Activated CD4-positive, alpha-beta T cell treated with anti-CD3 and anti-CD28 coated beads for 36 hours (primary cell): ENCODE measurements at regions not wholly inside any gene's neighbourhood (a gene's known extent, or its start where the extent isn't known, plus 50 kb on each side); places are given as distances from the start of the nearest gene placed in this dataset.

Experiments
- ATAC-seq: fragments of 200-7000 bp; cut with Tn5 transposase; one replicate; pipeline ENCODE4 v1.10.0; 2021; ENCODE audit warnings: mild to moderate bottlenecking, moderate library complexity
- CTCF ChIA-PET: fragments of 350-600 bp; sonication (Branson Sonifier 250); formaldehyde crosslinking; loops from one replicate; lab custom pipeline; 2021; ENCODE audit warnings: antibody characterized with exemption; lab: Charles Lee
- POLR2A ChIA-PET: fragments of 350-600 bp; sonication (Branson Sonifier 250); formaldehyde crosslinking; loops from one replicate; lab custom pipeline; 2021; ENCODE audit warnings: antibody characterized with exemption, inconsistent platforms; lab: Charles Lee
- DNase-seq: peaks from one replicate; pipeline ENCODE4 v3.0.0-alpha.2; 2020
- H3K27ac Mint-ChIP-seq: one replicate; pipeline ENCODE4 v1.8.0; 2021; ENCODE audit warnings: mixed read lengths
- H3K27me3 Mint-ChIP-seq: one replicate; pipeline ENCODE4 v1.8.0; 2021; ENCODE audit warnings: mixed read lengths
- H3K36me3 Mint-ChIP-seq: one replicate; pipeline ENCODE4 v1.8.0; 2021; ENCODE audit warnings: low read depth, mixed read lengths
- H3K4me1 Mint-ChIP-seq: one replicate; pipeline ENCODE4 v1.8.0; 2021; ENCODE audit warnings: mixed read lengths
- H3K4me3 Mint-ChIP-seq: one replicate; pipeline ENCODE4 v1.8.0; 2021; ENCODE audit warnings: mild to moderate bottlenecking, moderate library complexity, mixed read lengths
- H3K9me3 Mint-ChIP-seq: one replicate; pipeline ENCODE4 v1.8.0; 2021; ENCODE audit warnings: low read depth, mixed read lengths
- intact Hi-C, 2 experiments: fragments of 100-400 bp; cut with DNase I in 1 of 2; cut with micrococcal nuclease in 1 of 2; formaldehyde crosslinking; loops; one replicate each; pipeline versions ENCODE4 v1.14.2 to v1.15.1; 2022 to 2024; cut with DNase I, micrococcal nuclease

- intact Hi-C loops: no loop called here
- no peak overlapping the region for H3K4me3 Mint-ChIP-seq
- H3K27ac Mint-ChIP-seq: no peak overlapping the region
- peaks cover 91% of the 10 kb centered on the region for H3K4me1 Mint-ChIP-seq
- H3K36me3 Mint-ChIP-seq: no peaks in the 10 kb centered on the region
- no peak for DNase-seq
- ATAC-seq: no peak
- no peaks in the 10 kb centered on the region for H3K27me3 Mint-ChIP-seq
- ChIA-PET POLR2A (no interaction called here), CTCF (interaction anchor here (1.3 to 2.1 kb wide), 2 partner anchors 11 to 15 kb away, joined by 5 to 8 read pairs; no protein-coding TSS in a partner anchor)
- H3K9me3 Mint-ChIP-seq: no peaks in the 10 kb centered on the region
Observed at GRCh38 chr14:76927971-76928700, 100.4 kb downstream of the IRF2BPL start.

- H3K9me3 Mint-ChIP-seq: no peaks in the 10 kb centered on the region
- peak; percentile 70 for ATAC-seq
- intact Hi-C loops: no loop called here
- H3K4me3 Mint-ChIP-seq: peak overlapping the region; percentile 3
- peak; percentile 76 for DNase-seq
- POLR2A ChIA-PET: interaction anchor here (0.6 kb wide), 1 partner anchor 87 kb away, joined by 4 read pairs; no protein-coding TSS in a partner anchor
- peaks cover 89% of the 10 kb centered on the region for H3K4me1 Mint-ChIP-seq
- CTCF ChIA-PET: interaction anchor here (1.1 to 1.2 kb wide), 2 partner anchors 124 to 143 kb away, joined by 3 read pairs; no protein-coding TSS in a partner anchor
- H3K27me3 Mint-ChIP-seq: no peaks in the 10 kb centered on the region
- H3K27ac Mint-ChIP-seq: peak overlapping the region; percentile 71
- no peaks in the 10 kb centered on the region for H3K36me3 Mint-ChIP-seq
Observed at GRCh38 chr14:76926521-76927251, 100.5 kb downstream of the LRRC74A start.

GRCh38 chr14:76925097-76925441 lies 98.9 kb downstream of the LRRC74A start:
- peaks cover 89% of the 10 kb centered on the region for H3K4me1 Mint-ChIP-seq
- DNase-seq (no peak), ATAC-seq (no peak)
- intact Hi-C loops: no loop called here
- no peaks in the 10 kb centered on the region for H3K9me3 Mint-ChIP-seq
- no peaks in the 10 kb centered on the region for H3K36me3 Mint-ChIP-seq
- H3K27me3 Mint-ChIP-seq: no peaks in the 10 kb centered on the region
- POLR2A ChIA-PET: interaction anchor here (1.2 kb wide), 1 partner anchor 36 kb away, joined by 3 read pairs; no protein-coding TSS in a partner anchor
- H3K4me3 Mint-ChIP-seq: no peak overlapping the region
- no peak overlapping the region for H3K27ac Mint-ChIP-seq
- CTCF ChIA-PET: interaction anchor here (0.7 to 1.0 kb wide), 4 partner anchors 9 to 117 kb away, joined by 3 read pairs; no protein-coding TSS in a partner anchor

GRCh38 chr14:76924371-76925096 lies 98.3 kb downstream of the LRRC74A start:
- ChIA-PET CTCF (interaction anchor here (0.7 to 1.0 kb wide), 4 partner anchors 9 to 118 kb away, joined by 3 read pairs; no protein-coding TSS in a partner anchor), POLR2A (interaction anchor here (1.2 kb wide), 1 partner anchor 37 kb away, joined by 3 read pairs; no protein-coding TSS in a partner anchor)
- no peak overlapping the region for H3K27ac Mint-ChIP-seq
- no peak overlapping the region for H3K4me3 Mint-ChIP-seq
- ATAC-seq (no peak), DNase-seq (peak; percentile 67)
- intact Hi-C loops: loop anchor here in 1 of 2 experiments (5.0 kb wide), 1 partner anchor 33 kb away; no protein-coding TSS in a partner anchor
- no peaks in the 10 kb centered on the region for H3K36me3 Mint-ChIP-seq
- no peaks in the 10 kb centered on the region for H3K9me3 Mint-ChIP-seq
- no peaks in the 10 kb centered on the region for H3K27me3 Mint-ChIP-seq
- H3K4me1 Mint-ChIP-seq: peaks cover 89% of the 10 kb centered on the region

GRCh38 chr14:76923431-76924370 lies 97.5 kb downstream of the LRRC74A start:
- no peak for ATAC-seq
- ChIA-PET POLR2A (interaction anchor here (0.7 kb wide), 1 partner anchor 139 kb away, joined by 4 read pairs; no protein-coding TSS in a partner anchor), CTCF (interaction anchor here (0.6 to 1.0 kb wide), 6 partner anchors 32 to 1051 kb away, joined by 3 to 6 read pairs (median 4); no protein-coding TSS in a partner anchor)
- H3K36me3 Mint-ChIP-seq: no peaks in the 10 kb centered on the region
- peaks cover 89% of the 10 kb centered on the region for H3K4me1 Mint-ChIP-seq
- no peak overlapping the region for H3K4me3 Mint-ChIP-seq
- no peaks in the 10 kb centered on the region for H3K9me3 Mint-ChIP-seq
- intact Hi-C loops: loop anchor here in 1 of 2 experiments (5.0 kb wide), 1 partner anchor 34 kb away; no protein-coding TSS in a partner anchor
- no peak overlapping the region for H3K27ac Mint-ChIP-seq
- H3K27me3 Mint-ChIP-seq: no peaks in the 10 kb centered on the region
- DNase-seq: no peak

GRCh38 chr14:76922584-76922983 lies 96.4 kb downstream of the LRRC74A start:
- intact Hi-C loops: loop anchor here in 1 of 2 experiments (5.0 kb wide), 1 partner anchor 35 kb away; no protein-coding TSS in a partner anchor
- H3K9me3 Mint-ChIP-seq: no peaks in the 10 kb centered on the region
- H3K27ac Mint-ChIP-seq: no peak overlapping the region
- ATAC-seq (no peak), DNase-seq (peak; percentile 25)
- H3K4me1 Mint-ChIP-seq: peaks cover 89% of the 10 kb centered on the region
- ChIA-PET POLR2A (interaction anchor here (0.6 to 0.7 kb wide), 2 partner anchors 106 to 140 kb away, joined by 4 read pairs; partner anchors contain the start of gene IRF2BPL), CTCF (interaction anchor here (0.6 to 1.5 kb wide), 8 partner anchors 8 to 201 kb away, joined by 3 to 6 read pairs (median 4); no protein-coding TSS in a partner anchor)
- H3K36me3 Mint-ChIP-seq: no peaks in the 10 kb centered on the region
- H3K27me3 Mint-ChIP-seq: no peaks in the 10 kb centered on the region
- H3K4me3 Mint-ChIP-seq: no peak overlapping the region

GRCh38 chr14:76922092-76922491 lies 95.9 kb downstream of the LRRC74A start:
- Mint-ChIP-seq H3K27ac (no peak overlapping the region), H3K9me3 (no peaks in the 10 kb centered on the region), H3K36me3 (no peaks in the 10 kb centered on the region), H3K27me3 (no peaks in the 10 kb centered on the region), H3K4me3 (no peak overlapping the region), H3K4me1 (peaks cover 84% of the 10 kb centered on the region)
- ATAC-seq (no peak), DNase-seq (no peak)
- ChIA-PET POLR2A (interaction anchor here (0.6 kb wide), 1 partner anchor 106 kb away, joined by 4 read pairs; the partner anchor contains the start of gene IRF2BPL), CTCF (interaction anchor here (0.8 to 1.5 kb wide), 3 partner anchors 25 to 34 kb away, joined by 3 to 4 read pairs (median 4); no protein-coding TSS in a partner anchor)
- intact Hi-C loops: loop anchor here in 1 of 2 experiments (5.0 kb wide), 1 partner anchor 35 kb away; no protein-coding TSS in a partner anchor

- H3K4me1 Mint-ChIP-seq: peaks cover 74% of the 10 kb centered on the region
- peak overlapping the region; percentile 29 for H3K27ac Mint-ChIP-seq
- no peak for DNase-seq
- ChIA-PET CTCF (interaction anchor here (0.6 to 2.3 kb wide), 13 partner anchors 9 to 568 kb away, joined by 3 to 6 read pairs (median 4); no protein-coding TSS in a partner anchor), POLR2A (interaction anchor here (0.7 kb wide), 1 partner anchor 9 kb away, joined by 5 read pairs; no protein-coding TSS in a partner anchor)
- no peaks in the 10 kb centered on the region for H3K9me3 Mint-ChIP-seq
- H3K27me3 Mint-ChIP-seq: no peaks in the 10 kb centered on the region
- ATAC-seq: no peak
- intact Hi-C loops: loop anchor here in 1 of 2 experiments (5.0 kb wide), 1 partner anchor 36 kb away; no protein-coding TSS in a partner anchor
- no peaks in the 10 kb centered on the region for H3K36me3 Mint-ChIP-seq
- H3K4me3 Mint-ChIP-seq: no peak overlapping the region
Observed at GRCh38 chr14:76921088-76921399, 94.8 kb downstream of the LRRC74A start.

- no peak for DNase-seq
- Mint-ChIP-seq H3K27ac (peak overlapping the region; percentile 47), H3K9me3 (no peaks in the 10 kb centered on the region)
Observed at GRCh38 chr14:76920331-76921087, 94.3 kb downstream of the LRRC74A start.

More at GRCh38 chr14:76920331-76921087, 94.3 kb downstream of the LRRC74A start:
- intact Hi-C loops: loop anchor here in 1 of 2 experiments (5.0 kb wide), 1 partner anchor 37 kb away; no protein-coding TSS in a partner anchor
- Mint-ChIP-seq H3K36me3 (no peaks in the 10 kb centered on the region), H3K4me3 (no peak overlapping the region), H3K4me1 (peaks cover 69% of the 10 kb centered on the region), H3K27me3 (no peaks in the 10 kb centered on the region)
- ChIA-PET CTCF (interaction anchor here (0.6 to 5.1 kb wide), 15 partner anchors 9 to 149 kb away, joined by 3 to 33 read pairs (median 4); no protein-coding TSS in a partner anchor), POLR2A (interaction anchor here (0.7 kb wide), 1 partner anchor 10 kb away, joined by 5 read pairs; no protein-coding TSS in a partner anchor)
- no peak for ATAC-seq
